ENCODE measurements at regions not wholly inside any gene's neighbourhood (a gene's known extent, or its start where the extent isn't known, plus 50 kb on each side); places are given as distances from the start of the nearest gene placed in this dataset.

DNA sequence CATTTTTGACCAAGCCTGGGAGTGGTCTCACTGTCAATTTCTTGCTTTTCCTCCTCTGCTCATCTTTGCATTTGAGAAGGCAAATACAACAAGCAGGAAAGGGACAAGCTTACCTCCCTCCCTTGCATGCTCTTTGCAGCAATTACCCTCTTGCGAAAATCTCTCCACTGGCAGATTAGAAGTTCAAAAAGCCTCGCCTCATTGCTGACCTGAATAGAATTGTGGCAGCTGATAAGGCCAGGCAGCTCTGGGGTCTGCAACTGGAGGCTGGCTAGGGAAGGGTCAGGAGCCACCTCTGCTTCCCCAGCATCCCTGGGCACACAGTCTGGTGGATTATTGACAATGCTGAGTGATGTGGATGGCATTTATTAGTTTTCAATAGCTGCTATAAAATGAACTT, 362.3 kb upstream of the KIF2A start:
- TF ChIP-seq, protein P1, sequence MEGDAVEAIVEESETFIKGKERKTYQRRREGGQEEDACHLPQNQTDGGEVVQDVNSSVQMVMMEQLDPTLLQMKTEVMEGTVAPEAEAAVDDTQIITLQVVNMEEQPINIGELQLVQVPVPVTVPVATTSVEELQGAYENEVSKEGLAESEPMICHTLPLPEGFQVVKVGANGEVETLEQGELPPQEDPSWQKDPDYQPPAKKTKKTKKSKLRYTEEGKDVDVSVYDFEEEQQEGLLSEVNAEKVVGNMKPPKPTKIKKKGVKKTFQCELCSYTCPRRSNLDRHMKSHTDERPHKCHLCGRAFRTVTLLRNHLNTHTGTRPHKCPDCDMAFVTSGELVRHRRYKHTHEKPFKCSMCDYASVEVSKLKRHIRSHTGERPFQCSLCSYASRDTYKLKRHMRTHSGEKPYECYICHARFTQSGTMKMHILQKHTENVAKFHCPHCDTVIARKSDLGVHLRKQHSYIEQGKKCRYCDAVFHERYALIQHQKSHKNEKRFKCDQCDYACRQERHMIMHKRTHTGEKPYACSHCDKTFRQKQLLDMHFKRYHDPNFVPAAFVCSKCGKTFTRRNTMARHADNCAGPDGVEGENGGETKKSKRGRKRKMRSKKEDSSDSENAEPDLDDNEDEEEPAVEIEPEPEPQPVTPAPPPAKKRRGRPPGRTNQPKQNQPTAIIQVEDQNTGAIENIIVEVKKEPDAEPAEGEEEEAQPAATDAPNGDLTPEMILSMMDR (IDR thresholded peaks at IDR 0.05): no peak
- TF ChIP-seq POLR2A (IDR thresholded peaks at IDR 0.05) (no peak), POLR2AphosphoS5 (IDR thresholded peaks at IDR 0.05; ENCODE audit: insufficient read depth in 1 of 2, low read depth in 1 of 2) (no peak)

Measured in vagina (tissue), 2 donors.